Transverse colon (tissue), 4 donors: ENCODE measurements at regions not wholly inside any gene's neighbourhood (a gene's known extent, or its start where the extent isn't known, plus 50 kb on each side); places are given as distances from the start of the nearest gene placed in this dataset.

Experiments
- DNase-seq: peaks from one replicate; pipeline ENCODE4 v3.0.0-alpha.2; 2019
- H3K27ac ChIP-seq, 4 donors: fragments of 200-600 bp; sonication (generic); 2 replicates each; pipeline ENCODE4 v1.5.1; 2016 to 2018; ENCODE audit warnings: inconsistent platforms in 4 of 4
- H3K27me3 ChIP-seq: fragments of 200-600 bp; sonication (generic); 2 replicates; pipeline ENCODE4 v1.5.1; 2017; ENCODE audit warnings: inconsistent platforms
- H3K36me3 ChIP-seq, 4 donors: fragments of 200-600 bp; sonication (generic); 2 replicates each; pipeline ENCODE4 v1.5.1; 2017 to 2019; ENCODE audit warnings: inconsistent platforms in 4 of 4
- H3K4me1 ChIP-seq, 4 donors: fragments of 200-600 bp; sonication (generic); 2 replicates each; pipeline ENCODE4 v1.5.1; 2017 to 2020; ENCODE audit warnings: inconsistent platforms in 4 of 4
- H3K4me3 ChIP-seq, 4 donors: fragments of 200-600 bp; sonication (generic); 1 replicate in 1 of 4; 2 replicates in 3 of 4; pipeline versions ENCODE4 v1.5.1 to v1.6.1; 2017 to 2019; ENCODE audit warnings: inconsistent platforms in 4 of 4
- H3K9me3 ChIP-seq, 2 donors: fragments of 200-600 bp; sonication (generic); 2 replicates each; pipeline ENCODE4 v1.5.1; 2017 to 2019; ENCODE audit warnings: inconsistent platforms in 2 of 2
- EP300 ChIP-seq: sonication (generic); formaldehyde crosslinking; IDR thresholded peaks from one replicate; pipeline ENCODE4 v1.6.1; 2017; ENCODE audit warnings: antibody characterized with exemption, low read depth
- POLR2A ChIP-seq: fragments of 450-650 bp; IDR thresholded peaks from one replicate; pipeline ENCODE4 v1.6.1; 2016; ENCODE audit warnings: antibody characterized with exemption, mild to moderate bottlenecking, moderate library complexity
- POLR2AphosphoS5 ChIP-seq, 3 donors: sonication (generic); formaldehyde crosslinking; IDR thresholded peaks; one replicate each; pipeline ENCODE4 v1.6.1; 2016; ENCODE audit warnings: antibody characterized with exemption in 3 of 3
- WGBS, 2 donors: methylation state at CpG; one replicate each; pipeline ENCODE4 v1.1.5; 2018; ENCODE audit warnings: low coverage in 1 of 2; 5-methylcytosine and 5-hydroxymethylcytosine counted together
- in situ Hi-C, 4 donors: fragments of 200-750 bp; cut with MboI; loops; one replicate each; pipeline versions ENCODE4 v1.15.0 to v1.15.1; 2017; ENCODE audit warnings: low sequenced_read_pairs in 3 of 4, low pct_ligation_motif_present in 1 of 4, low pct_unique_long_range_greater_than_20kb in 1 of 4
- intact Hi-C: fragments of 100-400 bp; cut with DNase I; formaldehyde crosslinking; loops from one replicate; pipeline ENCODE4 v1.15.1; 2023; ENCODE audit warnings: low total_unique reads
- TF ChIP-seq, protein P1 (sequence below), 5 experiments: fragments of 200-600 bp in 3 of 5; fragments of 450-650 bp in 2 of 5; sonication (generic) in 3 of 5; IDR thresholded peaks; 1 replicate in 2 of 5; 2 replicates in 3 of 5; pipeline ENCODE4 v1.5.1; 2016 to 2017; ENCODE audit warnings: antibody characterized with exemption in 5 of 5, inconsistent platforms in 3 of 5, mild to moderate bottlenecking in 2 of 5, moderate library complexity in 1 of 5

DNA sequence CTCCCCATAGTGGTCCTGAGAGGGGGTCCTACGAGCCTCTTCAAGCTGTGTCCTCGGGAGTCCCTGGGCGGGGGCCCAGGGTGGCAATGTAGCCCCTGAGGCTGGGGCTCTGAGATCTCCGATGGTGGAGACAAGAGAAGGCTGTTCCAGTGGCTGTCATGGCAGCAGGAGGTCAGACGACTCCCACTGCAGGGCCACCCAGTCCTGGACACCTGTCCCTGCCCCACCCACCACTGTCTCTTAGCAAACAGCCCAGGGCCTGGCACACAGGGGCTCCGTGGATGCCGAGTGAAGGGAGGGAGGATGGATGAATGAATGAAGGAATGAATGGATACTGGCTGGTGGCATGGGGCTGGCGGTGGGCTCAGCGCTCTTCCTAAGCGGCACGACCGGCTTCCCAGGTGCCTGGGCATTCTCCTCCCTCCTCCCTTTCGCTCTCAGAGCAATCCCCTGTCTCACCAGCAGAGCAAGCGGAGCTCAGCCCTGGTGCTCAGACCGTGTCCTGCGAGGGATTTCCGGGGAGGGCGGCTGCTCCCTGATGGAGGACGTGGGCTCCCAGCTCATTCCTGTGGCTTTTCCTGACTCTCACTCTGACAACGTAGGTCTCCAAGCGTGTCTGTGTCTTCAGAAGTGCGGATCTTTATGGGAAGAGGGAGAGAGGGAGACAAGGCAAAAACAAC lies 1272.6 kb downstream of the BRD1 start:
- H3K4me1 ChIP-seq, result no peaks in the 10 kb centered on the region
- in situ Hi-C loops (no loop called here), intact Hi-C loops (no loop called here)
- DNase-seq, result no peak
- no peaks in the 10 kb centered on the region for H3K36me3 ChIP-seq
- H3K27me3 ChIP-seq, result no peaks in the 10 kb centered on the region
- H3K27ac ChIP-seq, result no peak overlapping the region
- WGBS, 2 donors, result 20 to 58% methylated on average over 1 to 20 of the region's 22 CpGs
- TF ChIP-seq EP300 (no peak), POLR2AphosphoS5 (IDR thresholded peaks at IDR 0.05) (no peak), POLR2A (no peak)
- TF ChIP-seq, protein P1, sequence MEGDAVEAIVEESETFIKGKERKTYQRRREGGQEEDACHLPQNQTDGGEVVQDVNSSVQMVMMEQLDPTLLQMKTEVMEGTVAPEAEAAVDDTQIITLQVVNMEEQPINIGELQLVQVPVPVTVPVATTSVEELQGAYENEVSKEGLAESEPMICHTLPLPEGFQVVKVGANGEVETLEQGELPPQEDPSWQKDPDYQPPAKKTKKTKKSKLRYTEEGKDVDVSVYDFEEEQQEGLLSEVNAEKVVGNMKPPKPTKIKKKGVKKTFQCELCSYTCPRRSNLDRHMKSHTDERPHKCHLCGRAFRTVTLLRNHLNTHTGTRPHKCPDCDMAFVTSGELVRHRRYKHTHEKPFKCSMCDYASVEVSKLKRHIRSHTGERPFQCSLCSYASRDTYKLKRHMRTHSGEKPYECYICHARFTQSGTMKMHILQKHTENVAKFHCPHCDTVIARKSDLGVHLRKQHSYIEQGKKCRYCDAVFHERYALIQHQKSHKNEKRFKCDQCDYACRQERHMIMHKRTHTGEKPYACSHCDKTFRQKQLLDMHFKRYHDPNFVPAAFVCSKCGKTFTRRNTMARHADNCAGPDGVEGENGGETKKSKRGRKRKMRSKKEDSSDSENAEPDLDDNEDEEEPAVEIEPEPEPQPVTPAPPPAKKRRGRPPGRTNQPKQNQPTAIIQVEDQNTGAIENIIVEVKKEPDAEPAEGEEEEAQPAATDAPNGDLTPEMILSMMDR (IDR thresholded peaks at IDR 0.05), result no peak
- no peak overlapping the region for H3K4me3 ChIP-seq
- H3K9me3 ChIP-seq, result no peaks in the 10 kb centered on the region

DNA sequence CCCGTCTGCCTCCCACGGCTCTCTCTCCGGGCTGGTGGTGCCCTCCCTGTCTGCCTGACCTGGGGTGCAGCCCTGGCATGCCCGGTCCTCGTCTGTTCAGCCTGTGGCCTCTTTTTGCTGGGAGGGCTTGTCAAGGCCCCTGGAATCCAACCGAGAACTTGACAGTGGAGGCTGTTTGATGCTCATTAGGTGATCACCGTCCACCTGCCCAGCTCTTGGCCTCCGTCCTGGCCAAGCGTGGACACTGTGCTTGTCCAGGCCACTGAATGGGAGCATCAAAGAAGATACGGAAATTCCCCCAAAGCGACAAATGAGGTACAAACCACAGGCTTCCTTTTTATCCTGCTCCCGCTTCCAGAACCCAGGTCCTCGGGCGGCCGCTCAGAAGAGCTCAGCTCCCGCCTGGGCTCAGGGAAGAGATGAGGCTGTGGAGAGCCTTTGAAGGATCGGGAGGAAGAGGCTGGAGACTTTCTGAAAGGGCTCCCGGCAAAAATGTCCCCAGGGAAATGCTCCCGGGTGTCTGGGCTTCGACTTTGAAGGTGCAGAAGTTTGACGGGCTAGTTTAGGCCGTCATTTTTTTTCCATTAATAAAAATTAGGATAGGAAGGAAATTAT lies 1273.9 kb downstream of the BRD1 start:
- Histone ChIP-seq H3K36me3 (no peaks in the 10 kb centered on the region), H3K4me3 (no peak overlapping the region), H3K27ac (no peak overlapping the region), H3K27me3 (no peaks in the 10 kb centered on the region), H3K9me3 (no peaks in the 10 kb centered on the region), H3K4me1 (no peaks in the 10 kb centered on the region)
- no peak for DNase-seq
- intact Hi-C loops, result no loop called here
- 74 to 83% methylated on average over 5 to 22 of the region's 22 CpGs for whole genome bisulfite sequencing, 2 donors
- TF ChIP-seq, protein P1 (IDR thresholded peaks at IDR 0.05), result no peak
- TF ChIP-seq POLR2AphosphoS5 (IDR thresholded peaks at IDR 0.05) (no peak), EP300 (no peak), POLR2A (no peak)
- in situ Hi-C loops, result no loop called here

DNA sequence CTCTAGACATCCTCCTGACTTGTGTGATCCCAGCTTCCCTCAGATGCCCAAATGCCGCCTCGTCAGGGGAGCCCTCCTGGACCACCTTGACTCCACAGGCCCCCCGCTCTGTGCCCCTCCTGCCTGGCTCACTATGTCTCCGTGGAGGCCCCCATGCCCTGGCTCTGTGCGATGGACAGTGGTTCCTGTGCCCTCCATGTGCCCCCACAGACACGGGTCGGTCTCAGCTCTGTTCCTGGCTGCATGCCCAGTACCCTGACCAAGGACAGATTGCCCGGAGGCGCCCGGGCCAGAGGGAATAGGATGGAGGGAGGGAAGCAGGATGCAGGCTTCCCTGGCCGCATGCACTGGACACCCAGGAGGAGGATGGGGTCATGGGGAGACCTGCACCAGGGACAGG lies 1274.6 kb downstream of the BRD1 start:
- WGBS, 2 donors, result 70% methylated on average over 11 of the region's 11 CpGs; no CpG with 5 or more reads in 1 of the 2 donors
- intact Hi-C loops (no loop called here), in situ Hi-C loops (no loop called here)
- Histone ChIP-seq H3K9me3 (no peaks in the 10 kb centered on the region), H3K27me3 (no peaks in the 10 kb centered on the region), H3K4me1 (no peaks in the 10 kb centered on the region), H3K27ac (no peak overlapping the region), H3K36me3 (no peaks in the 10 kb centered on the region), H3K4me3 (no peak overlapping the region)
- no peak for TF ChIP-seq EP300
- no peak for DNase-seq

DNA sequence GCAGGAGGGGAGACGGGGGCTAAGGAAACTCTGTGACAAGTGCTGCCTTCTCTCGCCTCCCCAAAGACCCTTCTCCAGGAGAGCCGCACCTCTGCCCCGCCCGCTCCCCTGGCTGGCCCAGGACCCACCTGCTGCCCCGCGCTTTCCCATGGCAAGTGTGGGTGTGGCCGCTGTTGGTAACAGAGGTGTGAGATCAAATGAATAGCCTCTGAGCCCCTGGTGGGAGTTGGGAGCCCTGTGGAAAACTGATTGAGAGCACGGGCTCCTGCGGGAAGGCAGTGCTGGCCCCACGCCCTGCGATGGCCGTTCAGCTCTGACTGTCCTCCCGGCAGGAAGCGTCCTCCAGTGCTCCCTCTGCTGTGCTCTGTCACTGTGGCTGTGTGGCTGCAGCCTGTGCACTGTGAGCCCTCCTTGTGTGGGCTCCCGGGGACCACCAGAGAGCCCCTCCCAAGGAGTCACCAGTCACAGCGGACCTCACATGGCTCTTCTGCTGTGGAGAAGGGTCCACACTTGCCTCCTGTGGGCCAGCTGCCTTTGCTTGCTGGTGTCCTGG lies 1275.9 kb downstream of the BRD1 start:
- H3K4me1 ChIP-seq, result no peaks in the 10 kb centered on the region
- TF ChIP-seq, protein P1 (IDR thresholded peaks at IDR 0.05), result no peak
- TF ChIP-seq EP300, result no peak
- no peak for TF ChIP-seq POLR2AphosphoS5 (IDR thresholded peaks at IDR 0.05)
- no peak for TF ChIP-seq POLR2A
- no peak overlapping the region for H3K4me3 ChIP-seq
- H3K36me3 ChIP-seq, result no peaks in the 10 kb centered on the region
- H3K27me3 ChIP-seq, result no peaks in the 10 kb centered on the region
- 60 to 62% methylated on average over 2 to 13 of the region's 17 CpGs for WGBS, 2 donors
- no peak overlapping the region for H3K27ac ChIP-seq
- in situ Hi-C loops, result no loop called here
- intact Hi-C loops, result no loop called here
- no peaks in the 10 kb centered on the region for H3K9me3 ChIP-seq
- DNase-seq, result no peak
